ENCODE measurements at regions not wholly inside any gene's neighbourhood (a gene's known extent, or its start where the extent isn't known, plus 50 kb on each side); places are given as distances from the start of the nearest gene placed in this dataset.

DNA sequence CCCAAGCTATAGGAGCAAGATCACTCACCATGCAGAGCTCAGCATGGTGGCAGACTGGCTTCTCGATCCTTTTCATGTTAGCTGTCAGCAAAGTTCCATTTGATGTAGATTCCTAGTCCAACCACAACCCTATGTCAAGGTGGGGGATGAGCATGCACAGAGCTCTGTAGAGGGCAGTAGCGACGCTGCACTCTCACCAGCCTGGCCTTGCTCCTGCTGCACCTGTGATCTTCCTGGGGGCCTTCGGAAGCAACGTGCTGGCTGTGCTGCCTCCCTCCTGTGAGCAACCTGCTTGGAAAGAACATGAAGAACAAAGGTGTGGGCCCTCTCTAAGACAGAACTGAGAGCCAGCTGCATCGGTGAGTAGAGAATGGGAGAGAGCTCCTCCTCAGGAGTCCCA, 479.4 kb upstream of the MYT1L start:
- TF ChIP-seq, protein P1, sequence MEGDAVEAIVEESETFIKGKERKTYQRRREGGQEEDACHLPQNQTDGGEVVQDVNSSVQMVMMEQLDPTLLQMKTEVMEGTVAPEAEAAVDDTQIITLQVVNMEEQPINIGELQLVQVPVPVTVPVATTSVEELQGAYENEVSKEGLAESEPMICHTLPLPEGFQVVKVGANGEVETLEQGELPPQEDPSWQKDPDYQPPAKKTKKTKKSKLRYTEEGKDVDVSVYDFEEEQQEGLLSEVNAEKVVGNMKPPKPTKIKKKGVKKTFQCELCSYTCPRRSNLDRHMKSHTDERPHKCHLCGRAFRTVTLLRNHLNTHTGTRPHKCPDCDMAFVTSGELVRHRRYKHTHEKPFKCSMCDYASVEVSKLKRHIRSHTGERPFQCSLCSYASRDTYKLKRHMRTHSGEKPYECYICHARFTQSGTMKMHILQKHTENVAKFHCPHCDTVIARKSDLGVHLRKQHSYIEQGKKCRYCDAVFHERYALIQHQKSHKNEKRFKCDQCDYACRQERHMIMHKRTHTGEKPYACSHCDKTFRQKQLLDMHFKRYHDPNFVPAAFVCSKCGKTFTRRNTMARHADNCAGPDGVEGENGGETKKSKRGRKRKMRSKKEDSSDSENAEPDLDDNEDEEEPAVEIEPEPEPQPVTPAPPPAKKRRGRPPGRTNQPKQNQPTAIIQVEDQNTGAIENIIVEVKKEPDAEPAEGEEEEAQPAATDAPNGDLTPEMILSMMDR (IDR thresholded peaks at IDR 0.05): no peak
- no peak for TF ChIP-seq POLR2A (IDR thresholded peaks at IDR 0.05)
- TF ChIP-seq POLR2AphosphoS5 (IDR thresholded peaks at IDR 0.05): no peak
- no peak for TF ChIP-seq EP300 (IDR thresholded peaks at IDR 0.05)
